ENCODE measurements at regions not wholly inside any gene's neighbourhood (a gene's known extent, or its start where the extent isn't known, plus 50 kb on each side); places are given as distances from the start of the nearest gene placed in this dataset.

GRCh38 chr18:78144669-78145068 is 834.9 kb upstream of the SALL3 start:
- no peaks in the 10 kb centered on the region for H3K36me3 ChIP-seq
- TF ChIP-seq CTCF (IDR thresholded peaks at IDR 0.05) (no peak), POLR2A (IDR thresholded peaks at IDR 0.05) (no peak)
- H3K4me3 ChIP-seq = no peak overlapping the region
- peaks cover 0 to 12% (median 0%) of the 10 kb centered on the region in 9 donors for H3K27me3 ChIP-seq
- ATAC-seq = no peak
- no peak for DNase-seq
- WGBS, 4 donors = 73 to 84% (median 74%) methylated on average over 11 of the region's 11 CpGs
- H3K27ac ChIP-seq = no peak overlapping the region
- intact Hi-C loops (cut with DNase I) = no loop called here
- no peaks in the 10 kb centered on the region for H3K9me3 ChIP-seq
- no peaks in the 10 kb centered on the region for H3K4me1 ChIP-seq

GRCh38 chr18:78145096-78145495 is 834.5 kb upstream of the SALL3 start:
- ATAC-seq (no peak), DNase-seq (no peak)
- H3K36me3 ChIP-seq = no peaks in the 10 kb centered on the region
- TF ChIP-seq CTCF (IDR thresholded peaks at IDR 0.05) (no peak), POLR2A (IDR thresholded peaks at IDR 0.05) (no peak)
- peaks cover 0 to 8% (median 0%) of the 10 kb centered on the region in 9 donors for H3K27me3 ChIP-seq
- H3K4me1 ChIP-seq = no peaks in the 10 kb centered on the region
- H3K4me3 ChIP-seq = no peak overlapping the region
- H3K9me3 ChIP-seq = no peaks in the 10 kb centered on the region
- 56 to 72% (median 65%) methylated on average over 9 of the region's 9 CpGs for WGBS, 4 donors
- H3K27ac ChIP-seq = no peak overlapping the region
- intact Hi-C loops (cut with DNase I) = no loop called here

- Histone ChIP-seq H3K9me3 (no peaks in the 10 kb centered on the region), H3K36me3 (no peaks in the 10 kb centered on the region), H3K4me3 (no peak overlapping the region), H3K4me1 (no peaks in the 10 kb centered on the region), H3K27ac (no peak overlapping the region), H3K27me3 (no peaks in the 10 kb centered on the region)
- intact Hi-C loops (cut with DNase I) = no loop called here
- ATAC-seq (no peak), DNase-seq (no peak)
- WGBS, 4 donors = 84 to 89% (median 86%) methylated on average over 17 of the region's 17 CpGs
- TF ChIP-seq POLR2A (IDR thresholded peaks at IDR 0.05) (no peak), CTCF (IDR thresholded peaks at IDR 0.05) (no peak)
These were observed 833.2 kb upstream of the SALL3 start for GRCh38 chr18:78146136-78147085.

- ATAC-seq = no peak
- TF ChIP-seq CTCF (IDR thresholded peaks at IDR 0.05) = no peak
- no peak for TF ChIP-seq POLR2A (IDR thresholded peaks at IDR 0.05)
- Histone ChIP-seq H3K4me3 (no peak overlapping the region), H3K27ac (no peak overlapping the region), H3K27me3 (no peaks in the 10 kb centered on the region), H3K9me3 (no peaks in the 10 kb centered on the region), H3K36me3 (no peaks in the 10 kb centered on the region), H3K4me1 (no peaks in the 10 kb centered on the region)
- 84 to 88% (median 85%) methylated on average over 7 of the region's 7 CpGs for WGBS, 4 donors
- DNase-seq = no peak
- intact Hi-C loops (cut with DNase I) = no loop called here
These were observed 829.0 kb upstream of the SALL3 start for GRCh38 chr18:78150590-78150989.

All from heart left ventricle (tissue), 16 donors.